ENCODE measurements at regions not wholly inside any gene's neighbourhood (a gene's known extent, or its start where the extent isn't known, plus 50 kb on each side); places are given as distances from the start of the nearest gene placed in this dataset.

DNA sequence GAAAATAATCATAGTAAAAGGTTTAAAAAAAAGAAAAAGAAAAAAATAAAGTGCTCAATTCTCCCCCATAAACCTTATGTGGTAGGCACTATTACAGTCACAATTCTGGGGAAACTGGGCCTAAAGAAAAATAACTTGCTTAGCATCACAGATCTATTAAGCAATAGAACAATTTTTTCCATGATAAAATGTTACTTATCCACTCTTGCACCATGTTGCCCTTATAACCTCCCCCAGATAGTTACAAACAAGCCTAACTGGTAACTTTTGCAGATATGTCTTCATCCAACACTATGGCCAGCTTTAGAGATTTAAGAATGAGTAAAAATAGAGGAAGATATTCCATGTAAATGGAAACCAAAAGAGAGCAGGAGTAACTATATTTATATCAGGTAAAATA lies 164.8 kb downstream of the DUSP6 start:
- TF ChIP-seq GATA2 (IDR thresholded peaks at IDR 0.05; ENCODE audit: low read depth, low read length) (no peak), GATA3 (IDR thresholded peaks at IDR 0.05; ENCODE audit: low read depth, low read length) (no peak)
